GM23248 (cell line): ENCODE measurements at regions not wholly inside any gene's neighbourhood (a gene's known extent, or its start where the extent isn't known, plus 50 kb on each side); places are given as distances from the start of the nearest gene placed in this dataset.

ENCODE experiments used
- DNase-seq: peaks from one replicate; pipeline ENCODE4 v3.0.0-alpha.2; 2015
- H2AFZ ChIP-seq: fragments of 200-600 bp; sonication (generic); 2 replicates; pipeline ENCODE4 v1.6.1; 2016; ENCODE audit warnings: antibody characterized with exemption
- H3F3A ChIP-seq: fragments of 200-600 bp; sonication (generic); 2 replicates; pipeline ENCODE4 v1.6.1; 2016; ENCODE audit warnings: mild to moderate bottlenecking, antibody characterized with exemption, mixed run types; ENCODE audit not compliant: insufficient read depth
- H3K27ac ChIP-seq: fragments of 200-600 bp; sonication (generic); 2 replicates; pipeline ENCODE4 v1.5.1; 2016; ENCODE audit warnings: mild to moderate bottlenecking
- H3K27me3 ChIP-seq: fragments of 200-600 bp; sonication (generic); replicated peaks from 2 replicates; pipeline ENCODE4 v1.6.1; 2016; ENCODE audit warnings: mild to moderate bottlenecking; ENCODE audit not compliant: insufficient read depth
- H3K36me3 ChIP-seq: fragments of 200-600 bp; sonication (generic); 2 replicates; pipeline ENCODE4 v1.6.1; 2016; ENCODE audit warnings: low read depth, mild to moderate bottlenecking
- H3K4me1 ChIP-seq: fragments of 200-600 bp; sonication (generic); 2 replicates; pipeline ENCODE4 v1.6.1; 2016; ENCODE audit warnings: mild to moderate bottlenecking; ENCODE audit not compliant: insufficient read depth
- H3K4me2 ChIP-seq: fragments of 200-600 bp; sonication (generic); one replicate; pipeline ENCODE4 v1.6.1; 2016; ENCODE audit warnings: mild to moderate bottlenecking; ENCODE audit not compliant: unreplicated experiment
- H3K4me3 ChIP-seq: fragments of 200-600 bp; sonication (generic); 2 replicates; pipeline ENCODE4 v1.5.1; 2016; ENCODE audit warnings: mild to moderate bottlenecking
- H3K79me2 ChIP-seq: fragments of 200-600 bp; sonication (generic); 2 replicates; pipeline ENCODE4 v1.6.1; 2016; ENCODE audit warnings: mild to moderate bottlenecking; ENCODE audit not compliant: insufficient read depth
- H3K9ac ChIP-seq: fragments of 200-600 bp; sonication (generic); 2 replicates; pipeline ENCODE4 v1.6.1; 2016; ENCODE audit warnings: mild to moderate bottlenecking
- H3K9me2 ChIP-seq: fragments of 200-600 bp; sonication (generic); 2 replicates; pipeline ENCODE4 v1.6.1; 2016; ENCODE audit warnings: mixed run types, mild to moderate bottlenecking, moderate library complexity; ENCODE audit not compliant: insufficient read depth
- H3K9me3 ChIP-seq: fragments of 200-600 bp; sonication (generic); one replicate; pipeline ENCODE4 v1.6.1; 2017; ENCODE audit warnings: low read depth
- H4K20me1 ChIP-seq: fragments of 200-600 bp; sonication (generic); 2 replicates; pipeline ENCODE4 v1.6.0; 2016; ENCODE audit not compliant: insufficient read depth
- EZH2 ChIP-seq: fragments of 200-600 bp; sonication (generic); IDR thresholded peaks from 2 replicates; pipeline ENCODE4 v1.6.1; 2018; ENCODE audit warnings: antibody characterized with exemption, mild to moderate bottlenecking; ENCODE audit not compliant: insufficient read depth, poor library complexity, severe bottlenecking
- EZH2phosphoT487 ChIP-seq: fragments of 200-600 bp; sonication (generic); IDR thresholded peaks from 2 replicates; pipeline ENCODE4 v1.6.1; 2018; ENCODE audit warnings: antibody characterized with exemption, moderate library complexity, mild to moderate bottlenecking, low read depth; ENCODE audit not compliant: insufficient read depth
- WGBS, 2 experiments: methylation state at CpG; one replicate each; pipeline ENCODE4 v1.1.6; 2015 to 2017; ENCODE audit warnings: low lambda C conversion rate in 2 of 2, low coverage in 1 of 2; ENCODE audit errors: missing lambda C conversion rate in 2 of 2; 5-methylcytosine and 5-hydroxymethylcytosine counted together
- in situ Hi-C: fragments of 300-500 bp; cut with MboI; formaldehyde crosslinking; loops from 2 replicates; pipeline ENCODE4 v1.15.0; 2020

GRCh38 chr14:56896231-56896630 lies 86.0 kb upstream of the OTX2 start:
- in situ Hi-C loops: no loop called here
- Histone ChIP-seq H3K27ac (no peak overlapping the region), H3K4me1 (no peaks in the 10 kb centered on the region), H3K27me3 (no peaks in the 10 kb centered on the region), H3K36me3 (no peaks in the 10 kb centered on the region), H3K9ac (no peak overlapping the region), H3F3A (no peaks in the 10 kb centered on the region), H3K4me3 (no peak overlapping the region), H3K4me2 (no peak overlapping the region), H3K9me2 (no peaks in the 10 kb centered on the region), H2AFZ (no peak overlapping the region), H3K79me2 (no peaks in the 10 kb centered on the region), H4K20me1 (no peaks in the 10 kb centered on the region), H3K9me3 (no peaks in the 10 kb centered on the region)
- TF ChIP-seq EZH2phosphoT487: no peak
- TF ChIP-seq EZH2: no peak
- 13 to 31% methylated on average over 2 of the region's 2 CpGs for WGBS, 2 experiments
- no peak for DNase-seq

DNA sequence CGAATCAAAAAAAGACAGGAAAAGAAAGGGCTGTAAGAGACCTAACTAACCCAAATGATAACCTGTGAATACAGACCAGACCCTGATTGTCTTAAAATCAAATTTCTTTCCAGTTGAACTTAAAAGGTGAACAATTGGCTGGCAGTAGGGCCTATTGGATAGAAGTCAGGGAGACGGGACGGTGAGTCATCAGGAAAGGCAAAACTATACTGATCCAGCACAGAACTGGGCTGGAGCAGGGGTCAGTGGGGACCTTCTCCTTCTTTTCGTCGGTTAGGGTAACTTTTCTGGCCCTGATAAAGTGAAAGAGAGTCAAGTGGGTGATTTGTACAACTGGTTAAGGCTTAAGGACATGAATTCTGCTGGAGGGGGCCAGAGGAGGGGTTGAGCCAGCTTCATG lies 84.9 kb upstream of the OTX2 start:
- Histone ChIP-seq H3F3A (no peaks in the 10 kb centered on the region), H3K36me3 (no peaks in the 10 kb centered on the region), H3K27me3 (no peaks in the 10 kb centered on the region), H3K9me3 (no peaks in the 10 kb centered on the region), H2AFZ (no peak overlapping the region), H3K9me2 (no peaks in the 10 kb centered on the region), H3K4me1 (no peaks in the 10 kb centered on the region), H3K9ac (no peak overlapping the region), H4K20me1 (no peaks in the 10 kb centered on the region), H3K27ac (no peak overlapping the region), H3K4me3 (no peak overlapping the region), H3K4me2 (no peak overlapping the region), H3K79me2 (no peaks in the 10 kb centered on the region)
- 9 to 11% methylated on average over 5 of the region's 5 CpGs for WGBS, 2 experiments
- in situ Hi-C loops: no loop called here
- TF ChIP-seq EZH2phosphoT487: no peak
- no peak for TF ChIP-seq EZH2
- DNase-seq: no peak

DNA sequence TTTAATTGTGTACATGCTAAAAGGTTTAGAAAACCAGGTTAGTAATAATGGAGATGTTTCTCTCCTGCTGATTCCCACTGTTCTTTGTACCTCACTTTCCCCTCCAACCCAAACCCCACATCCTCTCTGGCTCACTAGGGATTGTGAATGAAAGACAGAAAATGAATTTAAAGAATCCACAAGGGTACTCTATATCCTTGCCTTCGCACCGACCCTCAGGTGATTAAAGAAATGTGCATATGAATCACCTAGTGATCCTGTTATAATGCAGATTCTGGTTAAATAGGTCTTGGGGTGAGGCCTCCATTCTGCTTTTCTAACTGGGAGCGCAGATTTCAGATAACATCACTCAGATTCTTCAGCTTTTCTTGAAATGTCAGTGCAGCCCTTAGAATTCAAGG lies 84.3 kb upstream of the OTX2 start:
- Histone ChIP-seq H3K9me3 (no peaks in the 10 kb centered on the region), H3K27ac (no peak overlapping the region), H2AFZ (no peak overlapping the region), H3K4me3 (no peak overlapping the region), H3K4me2 (no peak overlapping the region), H3K36me3 (no peaks in the 10 kb centered on the region), H3K79me2 (no peaks in the 10 kb centered on the region), H3F3A (no peaks in the 10 kb centered on the region), H3K9me2 (no peaks in the 10 kb centered on the region), H3K27me3 (no peaks in the 10 kb centered on the region), H3K4me1 (no peaks in the 10 kb centered on the region), H4K20me1 (no peaks in the 10 kb centered on the region), H3K9ac (no peak overlapping the region)
- in situ Hi-C loops: no loop called here
- DNase-seq: no peak
- TF ChIP-seq EZH2 (no peak), EZH2phosphoT487 (no peak)
- WGBS, 2 experiments: 17 to 25% methylated on average over 3 of the region's 3 CpGs

- H3K27me3 ChIP-seq: no peaks in the 10 kb centered on the region
- H3K4me2 ChIP-seq: no peak overlapping the region
- in situ Hi-C loops: no loop called here
- 7 to 14% methylated on average over 5 of the region's 5 CpGs for WGBS, 2 experiments
- no peaks in the 10 kb centered on the region for H3K9me2 ChIP-seq
- no peaks in the 10 kb centered on the region for H4K20me1 ChIP-seq
- H3K27ac ChIP-seq: no peak overlapping the region
- H3K9me3 ChIP-seq: no peaks in the 10 kb centered on the region
- no peaks in the 10 kb centered on the region for H3F3A ChIP-seq
- no peak overlapping the region for H2AFZ ChIP-seq
- no peak overlapping the region for H3K4me3 ChIP-seq
- no peaks in the 10 kb centered on the region for H3K4me1 ChIP-seq
- no peaks in the 10 kb centered on the region for H3K36me3 ChIP-seq
- no peak for DNase-seq
- no peak overlapping the region for H3K9ac ChIP-seq
- no peaks in the 10 kb centered on the region for H3K79me2 ChIP-seq
- TF ChIP-seq EZH2phosphoT487 (no peak), EZH2 (no peak)
Observed at GRCh38 chr14:56892959-56893358, 82.7 kb upstream of the OTX2 start.

- TF ChIP-seq EZH2 (no peak), EZH2phosphoT487 (no peak)
- Histone ChIP-seq H3K4me3 (no peak overlapping the region), H4K20me1 (no peaks in the 10 kb centered on the region), H3K4me1 (no peaks in the 10 kb centered on the region), H2AFZ (no peak overlapping the region), H3K27ac (no peak overlapping the region), H3K9ac (no peak overlapping the region), H3K36me3 (no peaks in the 10 kb centered on the region), H3K9me3 (no peaks in the 10 kb centered on the region), H3K79me2 (no peaks in the 10 kb centered on the region), H3F3A (no peaks in the 10 kb centered on the region), H3K4me2 (no peak overlapping the region), H3K27me3 (no peaks in the 10 kb centered on the region), H3K9me2 (no peaks in the 10 kb centered on the region)
- in situ Hi-C loops: no loop called here
- DNase-seq: no peak
Observed at GRCh38 chr14:56891226-56891625, 80.9 kb upstream of the OTX2 start.
